ENCODE measurements at regions not wholly inside any gene's neighbourhood (a gene's known extent, or its start where the extent isn't known, plus 50 kb on each side); places are given as distances from the start of the nearest gene placed in this dataset.

- DNase-seq (ENCODE audit: low read depth), result no peak
- H3K4me3 ChIP-seq (ENCODE audit: low read depth, low read length), result no peak overlapping the region
- TF ChIP-seq, protein P1, sequence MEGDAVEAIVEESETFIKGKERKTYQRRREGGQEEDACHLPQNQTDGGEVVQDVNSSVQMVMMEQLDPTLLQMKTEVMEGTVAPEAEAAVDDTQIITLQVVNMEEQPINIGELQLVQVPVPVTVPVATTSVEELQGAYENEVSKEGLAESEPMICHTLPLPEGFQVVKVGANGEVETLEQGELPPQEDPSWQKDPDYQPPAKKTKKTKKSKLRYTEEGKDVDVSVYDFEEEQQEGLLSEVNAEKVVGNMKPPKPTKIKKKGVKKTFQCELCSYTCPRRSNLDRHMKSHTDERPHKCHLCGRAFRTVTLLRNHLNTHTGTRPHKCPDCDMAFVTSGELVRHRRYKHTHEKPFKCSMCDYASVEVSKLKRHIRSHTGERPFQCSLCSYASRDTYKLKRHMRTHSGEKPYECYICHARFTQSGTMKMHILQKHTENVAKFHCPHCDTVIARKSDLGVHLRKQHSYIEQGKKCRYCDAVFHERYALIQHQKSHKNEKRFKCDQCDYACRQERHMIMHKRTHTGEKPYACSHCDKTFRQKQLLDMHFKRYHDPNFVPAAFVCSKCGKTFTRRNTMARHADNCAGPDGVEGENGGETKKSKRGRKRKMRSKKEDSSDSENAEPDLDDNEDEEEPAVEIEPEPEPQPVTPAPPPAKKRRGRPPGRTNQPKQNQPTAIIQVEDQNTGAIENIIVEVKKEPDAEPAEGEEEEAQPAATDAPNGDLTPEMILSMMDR (conservative IDR thresholded peaks at IDR 0.05; ENCODE audit: low read depth, low read length), result no peak
Observed at GRCh38 chr15:46329876-46330275, 695.0 kb downstream of the SQOR start.

GRCh38 chr15:46331546-46331945 is 696.7 kb downstream of the SQOR start:
- no peak overlapping the region for H3K4me3 ChIP-seq (ENCODE audit: low read depth, low read length)
- no peak for DNase-seq (ENCODE audit: low read depth)
- TF ChIP-seq, protein P1 (conservative IDR thresholded peaks at IDR 0.05; ENCODE audit: low read depth, low read length), result no peak

DNA sequence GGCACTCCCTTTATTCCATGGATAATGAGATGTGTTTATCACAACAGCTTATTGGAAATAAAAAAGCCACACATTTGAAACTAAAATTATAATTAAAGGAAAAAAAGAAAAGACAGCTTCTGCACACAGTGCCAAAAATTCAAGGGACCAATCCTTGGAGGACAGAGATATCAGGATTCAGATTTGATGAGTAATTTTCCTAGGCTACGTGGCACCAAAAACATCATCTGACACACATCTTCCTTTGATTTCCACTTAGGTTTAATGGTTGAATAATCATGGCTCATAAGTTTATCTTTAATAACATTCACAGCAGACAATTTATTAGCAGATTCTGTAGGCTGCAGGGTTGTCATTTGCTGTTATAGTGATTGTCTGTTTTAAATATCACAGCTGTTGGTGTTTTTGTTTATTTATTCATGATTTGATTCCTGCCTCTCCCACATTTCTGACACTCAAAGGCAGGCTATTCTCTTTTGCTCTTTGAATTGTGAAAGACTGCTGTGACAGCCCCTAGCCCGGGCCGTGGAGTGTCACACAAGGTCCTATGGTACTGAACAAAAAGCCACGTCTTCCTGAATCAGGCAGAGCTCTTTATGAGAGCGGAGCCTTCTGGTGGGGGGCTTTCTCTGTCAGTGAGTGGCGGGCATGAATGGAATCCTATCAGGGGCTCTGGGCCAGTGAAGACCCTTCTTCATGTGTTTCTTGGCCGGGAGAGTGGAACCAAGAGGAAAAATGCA is 708.5 kb downstream of the SQOR start:
- DNase-seq (ENCODE audit: low read depth), result no peak
- TF ChIP-seq, protein P1 (conservative IDR thresholded peaks at IDR 0.05; ENCODE audit: low read depth, low read length), result no peak
- H3K4me3 ChIP-seq (ENCODE audit: low read depth, low read length), result no peak overlapping the region

- no peak for DNase-seq (ENCODE audit: low read depth)
- TF ChIP-seq, protein P1 (conservative IDR thresholded peaks at IDR 0.05; ENCODE audit: low read depth, low read length), result no peak
- H3K4me3 ChIP-seq (ENCODE audit: low read depth, low read length), result no peak overlapping the region
Observed at GRCh38 chr15:46344115-46344724, 709.4 kb downstream of the SQOR start.

GRCh38 chr15:46344915-46345314 is 710.1 kb downstream of the SQOR start:
- DNase-seq (ENCODE audit: low read depth), result no peak
- no peak overlapping the region for H3K4me3 ChIP-seq (ENCODE audit: low read depth, low read length)
- TF ChIP-seq, protein P1 (conservative IDR thresholded peaks at IDR 0.05; ENCODE audit: low read depth, low read length), result no peak

- DNase-seq (ENCODE audit: low read depth), result no peak
- TF ChIP-seq, protein P1 (conservative IDR thresholded peaks at IDR 0.05; ENCODE audit: low read depth, low read length), result no peak
- no peak overlapping the region for H3K4me3 ChIP-seq (ENCODE audit: low read depth, low read length)
Observed at GRCh38 chr15:46354443-46354842, 719.6 kb downstream of the SQOR start.

- DNase-seq (ENCODE audit: low read depth), result no peak
- H3K4me3 ChIP-seq (ENCODE audit: low read depth, low read length), result no peak overlapping the region
- TF ChIP-seq, protein P1 (conservative IDR thresholded peaks at IDR 0.05; ENCODE audit: low read depth, low read length), result no peak
Observed at GRCh38 chr15:46365572-46365971, 730.7 kb downstream of the SQOR start.

All from choroid plexus epithelial cell (primary cell).